ENCODE measurements at regions not wholly inside any gene's neighbourhood (a gene's known extent, or its start where the extent isn't known, plus 50 kb on each side); places are given as distances from the start of the nearest gene placed in this dataset.

DNA sequence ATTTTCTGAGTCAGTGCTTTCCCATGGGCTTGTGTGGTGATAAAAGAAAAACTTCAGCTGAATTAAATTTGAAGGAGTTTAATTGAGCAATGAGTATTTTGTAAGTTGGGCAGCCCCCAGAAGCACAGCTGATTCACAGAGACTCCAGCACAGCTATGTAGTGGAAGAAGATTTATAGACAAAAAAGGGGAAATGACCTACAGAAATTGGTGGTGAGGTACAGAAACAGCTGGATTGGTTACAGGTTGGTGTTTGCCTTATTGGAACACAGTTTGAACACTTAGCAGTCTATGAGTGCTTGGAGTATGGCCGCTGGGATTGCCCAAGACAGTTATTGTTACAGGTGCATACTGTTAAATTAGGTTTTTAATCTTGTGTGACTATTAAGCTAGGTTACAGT is 96.9 kb upstream of the PTPRK start:
- TF ChIP-seq POLR2A (IDR thresholded peaks at IDR 0.05; ENCODE audit: low read depth, low read length) (no peak), POLR2AphosphoS5 (IDR thresholded peaks at IDR 0.05; ENCODE audit: low read depth, low read length) (no peak), TAF1 (IDR thresholded peaks at IDR 0.05; ENCODE audit: borderline replicate concordance, low read depth, low read length) (no peak)
- DNase-seq (ENCODE audit: insufficient read length) (no peak), FAIRE-seq (no peak)

GRCh38 chr6:128616342-128616741 is 95.9 kb upstream of the PTPRK start:
- DNase-seq (ENCODE audit: insufficient read length) (no peak), FAIRE-seq (no peak)
- no peak for TF ChIP-seq POLR2AphosphoS5 (IDR thresholded peaks at IDR 0.05; ENCODE audit: low read depth, low read length)
- TF ChIP-seq TAF1 (IDR thresholded peaks at IDR 0.05; ENCODE audit: borderline replicate concordance, low read depth, low read length), result no peak
- TF ChIP-seq POLR2A (IDR thresholded peaks at IDR 0.05; ENCODE audit: low read depth, low read length), result no peak

DNA sequence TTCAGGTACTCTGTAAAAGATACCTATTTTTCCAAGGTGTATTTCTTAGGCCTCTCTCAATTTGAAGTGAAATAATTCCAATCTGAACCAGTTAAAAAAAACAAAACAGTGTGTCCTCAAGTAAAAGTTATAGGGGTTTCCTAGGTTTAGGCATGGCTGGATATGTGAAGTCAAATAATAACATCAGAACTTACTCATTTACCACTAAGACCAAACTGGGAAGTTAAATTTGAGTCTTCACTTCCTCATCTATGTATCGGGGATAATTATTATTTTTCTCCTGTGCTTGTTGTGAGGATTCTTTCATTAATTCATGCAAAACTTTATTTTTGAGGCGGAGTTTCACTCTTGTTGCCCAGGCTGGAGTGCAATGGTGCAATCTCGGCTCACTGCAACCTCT is 86.2 kb upstream of the PTPRK start:
- TF ChIP-seq TAF1 (IDR thresholded peaks at IDR 0.05; ENCODE audit: borderline replicate concordance, low read depth, low read length) (no peak), POLR2AphosphoS5 (IDR thresholded peaks at IDR 0.05; ENCODE audit: low read depth, low read length) (no peak), POLR2A (IDR thresholded peaks at IDR 0.05; ENCODE audit: low read depth, low read length) (no peak)
- FAIRE-seq (no peak), DNase-seq (ENCODE audit: insufficient read length) (no peak)

DNA sequence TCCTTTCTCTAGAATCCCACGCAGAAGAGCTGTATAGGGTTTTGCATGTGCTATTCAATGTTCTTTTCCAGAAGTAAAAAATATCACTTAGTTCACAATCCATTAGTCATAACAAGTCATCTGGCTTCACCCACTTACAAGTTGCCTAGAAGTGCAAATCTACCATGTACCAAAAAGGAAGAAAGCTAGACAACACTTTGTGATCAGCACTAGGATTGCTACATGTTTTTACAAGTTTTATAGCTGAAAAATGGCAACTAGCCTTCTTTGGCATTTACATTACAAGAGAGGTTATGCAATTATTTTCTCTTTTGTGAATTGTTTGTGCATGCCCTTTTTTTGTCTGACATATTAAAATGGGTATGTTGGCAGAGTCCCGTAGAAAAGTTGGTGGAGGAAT is 85.6 kb upstream of the PTPRK start:
- DNase-seq (ENCODE audit: insufficient read length) (no peak), FAIRE-seq (no peak)
- no peak for TF ChIP-seq POLR2AphosphoS5 (IDR thresholded peaks at IDR 0.05; ENCODE audit: low read depth, low read length)
- TF ChIP-seq TAF1 (IDR thresholded peaks at IDR 0.05; ENCODE audit: borderline replicate concordance, low read depth, low read length), result no peak
- TF ChIP-seq POLR2A (IDR thresholded peaks at IDR 0.05; ENCODE audit: low read depth, low read length), result no peak

DNA sequence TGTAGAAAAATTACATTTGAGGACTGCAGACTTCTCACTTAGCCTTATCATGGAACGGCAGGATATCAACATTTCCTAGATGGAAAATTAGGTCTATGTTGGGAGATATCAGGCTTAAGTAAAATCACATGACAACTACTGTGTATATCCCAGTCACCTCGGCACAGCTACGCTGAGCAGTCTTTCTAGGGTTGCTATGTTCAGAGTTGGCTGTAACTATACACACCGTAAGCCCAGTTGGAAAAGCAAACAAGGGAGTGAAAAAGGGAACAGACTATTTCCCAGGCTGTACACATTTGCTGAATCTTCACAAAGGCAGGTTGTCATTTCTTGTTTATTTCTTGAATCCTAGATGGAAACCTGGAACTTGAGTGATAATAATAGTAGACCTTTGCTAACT is 80.7 kb upstream of the PTPRK start:
- TF ChIP-seq POLR2AphosphoS5 (IDR thresholded peaks at IDR 0.05; ENCODE audit: low read depth, low read length) (no peak), TAF1 (IDR thresholded peaks at IDR 0.05; ENCODE audit: borderline replicate concordance, low read depth, low read length) (no peak), POLR2A (IDR thresholded peaks at IDR 0.05; ENCODE audit: low read depth, low read length) (no peak)
- no peak for FAIRE-seq
- no peak for DNase-seq (ENCODE audit: insufficient read length)

DNA sequence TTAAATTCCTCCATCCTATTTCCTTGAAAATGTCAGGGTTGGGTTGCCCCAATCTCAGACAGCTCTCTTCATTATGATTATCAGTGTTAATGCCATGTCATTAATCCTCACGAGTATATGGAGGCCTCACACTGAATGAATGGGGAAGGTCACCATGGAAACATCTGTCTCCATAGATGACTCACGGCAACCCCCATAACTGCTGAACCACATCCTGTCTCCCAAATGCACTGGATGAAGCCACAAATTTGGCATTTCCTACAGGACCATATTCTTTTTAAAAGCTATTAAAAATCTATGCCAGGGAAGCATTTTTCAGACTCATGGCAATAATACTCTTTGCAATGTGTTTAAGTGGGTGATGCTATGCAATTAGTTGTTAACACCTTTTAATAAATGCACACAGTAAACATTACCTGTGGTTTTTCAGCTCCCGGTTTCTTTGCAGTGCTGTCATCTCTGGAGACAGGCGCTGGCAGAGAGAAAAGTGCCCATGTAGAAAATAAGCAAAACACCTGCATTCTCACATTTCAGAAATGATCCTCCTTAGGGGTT is 80.1 kb upstream of the PTPRK start:
- TF ChIP-seq TAF1 (IDR thresholded peaks at IDR 0.05; ENCODE audit: borderline replicate concordance, low read depth, low read length) (no peak), POLR2A (IDR thresholded peaks at IDR 0.05; ENCODE audit: low read depth, low read length) (no peak), POLR2AphosphoS5 (IDR thresholded peaks at IDR 0.05; ENCODE audit: low read depth, low read length) (no peak)
- no peak for DNase-seq (ENCODE audit: insufficient read length)
- peak; percentile 79 for FAIRE-seq

- TF ChIP-seq TAF1 (IDR thresholded peaks at IDR 0.05; ENCODE audit: borderline replicate concordance, low read depth, low read length) (no peak), POLR2A (IDR thresholded peaks at IDR 0.05; ENCODE audit: low read depth, low read length) (no peak), POLR2AphosphoS5 (IDR thresholded peaks at IDR 0.05; ENCODE audit: low read depth, low read length) (no peak)
- FAIRE-seq, result no peak
- DNase-seq (ENCODE audit: insufficient read length), result no peak
Observed at GRCh38 chr6:128599036-128599435, 78.6 kb upstream of the PTPRK start.

DNA sequence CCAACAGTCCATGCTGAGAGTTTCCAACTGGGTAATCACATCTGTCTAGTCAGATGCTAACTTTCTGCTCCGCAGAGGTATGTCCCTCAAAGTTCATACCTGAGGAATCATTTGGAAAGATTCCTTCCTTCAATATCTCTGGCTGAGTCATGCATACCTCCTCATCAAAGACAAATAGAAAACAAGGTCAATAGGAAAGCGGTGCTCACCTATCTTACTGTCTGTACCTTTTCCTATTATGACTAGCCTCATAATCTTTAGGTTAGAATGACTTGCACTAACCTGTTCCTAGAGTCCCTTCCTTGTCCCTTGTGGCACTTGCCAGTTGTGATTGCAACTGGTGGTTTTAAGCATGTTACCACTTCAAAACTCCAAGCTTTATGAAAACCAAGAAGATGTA is 78.2 kb upstream of the PTPRK start:
- FAIRE-seq (no peak), DNase-seq (ENCODE audit: insufficient read length) (no peak)
- TF ChIP-seq POLR2AphosphoS5 (IDR thresholded peaks at IDR 0.05; ENCODE audit: low read depth, low read length), result no peak
- TF ChIP-seq POLR2A (IDR thresholded peaks at IDR 0.05; ENCODE audit: low read depth, low read length), result no peak
- no peak for TF ChIP-seq TAF1 (IDR thresholded peaks at IDR 0.05; ENCODE audit: borderline replicate concordance, low read depth, low read length)

DNA sequence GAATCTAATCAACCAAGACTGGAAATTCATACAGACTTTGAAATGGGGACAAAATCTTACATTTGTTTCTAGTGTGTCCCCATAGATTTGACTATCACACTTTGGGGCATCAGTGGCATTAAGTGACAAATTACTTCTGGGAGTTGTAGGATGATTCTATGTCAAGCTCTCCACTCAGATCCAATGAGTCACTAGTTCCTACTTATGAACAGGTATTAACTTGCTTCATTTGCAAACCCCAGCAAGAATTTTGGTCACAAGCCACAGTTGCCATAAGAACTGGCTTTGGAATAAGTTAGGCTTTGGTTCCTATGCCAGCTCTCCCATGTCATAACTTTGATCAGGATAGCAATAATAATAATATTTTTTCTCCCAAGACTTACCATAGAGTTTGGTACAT is 77.6 kb upstream of the PTPRK start:
- FAIRE-seq, result no peak
- no peak for DNase-seq (ENCODE audit: insufficient read length)

GRCh38 chr6:128597004-128597403 is 76.6 kb upstream of the PTPRK start:
- DNase-seq (ENCODE audit: insufficient read length), result no peak
- TF ChIP-seq POLR2AphosphoS5 (IDR thresholded peaks at IDR 0.05; ENCODE audit: low read depth, low read length), result no peak
- no peak for TF ChIP-seq POLR2A (IDR thresholded peaks at IDR 0.05; ENCODE audit: low read depth, low read length)
- TF ChIP-seq TAF1 (IDR thresholded peaks at IDR 0.05; ENCODE audit: borderline replicate concordance, low read depth, low read length), result no peak
- FAIRE-seq, result no peak

More for the DNA sequence above, 77.6 kb upstream of the PTPRK start:
- no peak for TF ChIP-seq POLR2AphosphoS5 (IDR thresholded peaks at IDR 0.05; ENCODE audit: low read depth, low read length)
- TF ChIP-seq TAF1 (IDR thresholded peaks at IDR 0.05; ENCODE audit: borderline replicate concordance, low read depth, low read length), result no peak
- TF ChIP-seq POLR2A (IDR thresholded peaks at IDR 0.05; ENCODE audit: low read depth, low read length), result no peak

- TF ChIP-seq TAF1 (IDR thresholded peaks at IDR 0.05; ENCODE audit: borderline replicate concordance, low read depth, low read length) (no peak), POLR2A (IDR thresholded peaks at IDR 0.05; ENCODE audit: low read depth, low read length) (no peak), POLR2AphosphoS5 (IDR thresholded peaks at IDR 0.05; ENCODE audit: low read depth, low read length) (no peak)
- no peak for DNase-seq (ENCODE audit: insufficient read length)
- FAIRE-seq, result no peak
Observed at GRCh38 chr6:128595544-128595943, 75.1 kb upstream of the PTPRK start.

- TF ChIP-seq POLR2AphosphoS5 (IDR thresholded peaks at IDR 0.05; ENCODE audit: low read depth, low read length), result no peak
- TF ChIP-seq POLR2A (IDR thresholded peaks at IDR 0.05; ENCODE audit: low read depth, low read length), result no peak
- no peak for TF ChIP-seq TAF1 (IDR thresholded peaks at IDR 0.05; ENCODE audit: borderline replicate concordance, low read depth, low read length)
- FAIRE-seq (no peak), DNase-seq (ENCODE audit: insufficient read length) (no peak)
Observed at GRCh38 chr6:128586095-128586494, 65.7 kb upstream of the PTPRK start.
